Hematopoietic multipotent progenitor cell treated with erythropoietin and hydrocortisone succinate and interleukin-3 and kit ligand, for 6 days (in vitro differentiated cells): ENCODE measurements at regions not wholly inside any gene's neighbourhood (a gene's known extent, or its start where the extent isn't known, plus 50 kb on each side); places are given as distances from the start of the nearest gene placed in this dataset.
"Not testable (repeated sequence)": the region's sequence is repeated elsewhere in the genome, so short reads cannot be mapped to it uniquely, and the experiment has no call there.

Source experiments
- DNase-seq: peaks from one replicate; pipeline ENCODE4 v3.0.0-alpha.2; 2015

GRCh38 chr12:59131462-59131861 is 211.2 kb upstream of the LRIG3 start:
- no peak for DNase-seq

- no peak for DNase-seq
Measured at GRCh38 chr12:59122784-59123183, 202.5 kb upstream of the LRIG3 start.

- no peak for DNase-seq
Measured at GRCh38 chr12:59121451-59121850, 201.1 kb upstream of the LRIG3 start.

- DNase-seq = no peak
Measured at GRCh38 chr12:59119676-59120075, 199.4 kb upstream of the LRIG3 start.

GRCh38 chr12:59118356-59118755 is 198.1 kb upstream of the LRIG3 start:
- no peak for DNase-seq

- no peak for DNase-seq
Measured at GRCh38 chr12:59115995-59116394, 195.7 kb upstream of the LRIG3 start.

- DNase-seq = no peak
Measured at GRCh38 chr12:59115526-59115925, 195.2 kb upstream of the LRIG3 start.

GRCh38 chr12:59113831-59114615 is 193.7 kb upstream of the LRIG3 start:
- DNase-seq = peak; percentile 89

GRCh38 chr12:59111851-59112250 is 191.5 kb upstream of the LRIG3 start:
- DNase-seq = no peak

- not testable (repeated sequence) for DNase-seq
Measured at GRCh38 chr12:59108516-59108915, 188.2 kb upstream of the LRIG3 start.

- no peak for DNase-seq
Measured at GRCh38 chr12:59100585-59100984, 180.3 kb upstream of the LRIG3 start.

GRCh38 chr12:59097876-59098275 is 177.6 kb upstream of the LRIG3 start:
- DNase-seq = no peak

- DNase-seq = no peak
Measured at GRCh38 chr12:59096246-59096645, 175.9 kb upstream of the LRIG3 start.

GRCh38 chr12:59093073-59093772 is 172.9 kb upstream of the LRIG3 start:
- no peak for DNase-seq

- no peak for DNase-seq
Measured at GRCh38 chr12:59088673-59089072, 168.4 kb upstream of the LRIG3 start.

GRCh38 chr12:59087691-59088090 is 167.4 kb upstream of the LRIG3 start:
- no peak for DNase-seq

- DNase-seq = no peak
Measured at GRCh38 chr12:59087077-59087673, 166.9 kb upstream of the LRIG3 start.

GRCh38 chr12:59086126-59086525 is 165.8 kb upstream of the LRIG3 start:
- DNase-seq = no peak

- DNase-seq = no peak
Measured at GRCh38 chr12:59085690-59086089, 165.4 kb upstream of the LRIG3 start.

GRCh38 chr12:59084511-59085375 is 164.4 kb upstream of the LRIG3 start:
- DNase-seq = no peak

- no peak for DNase-seq
Measured at GRCh38 chr12:59082952-59083351, 162.6 kb upstream of the LRIG3 start.

- DNase-seq = no peak
Measured at GRCh38 chr12:59080101-59080500, 159.8 kb upstream of the LRIG3 start.

GRCh38 chr12:59079472-59079871 is 159.2 kb upstream of the LRIG3 start:
- no peak for DNase-seq
